CD4-positive, alpha-beta T cell treated with Interleukin-21 for 1 hour (primary cell): ENCODE measurements at regions not wholly inside any gene's neighbourhood (a gene's known extent, or its start where the extent isn't known, plus 50 kb on each side); places are given as distances from the start of the nearest gene placed in this dataset.

Experiments
- DNase-seq: peaks from one replicate; pipeline ENCODE4 v3.0.0-alpha.2; 2020

DNA sequence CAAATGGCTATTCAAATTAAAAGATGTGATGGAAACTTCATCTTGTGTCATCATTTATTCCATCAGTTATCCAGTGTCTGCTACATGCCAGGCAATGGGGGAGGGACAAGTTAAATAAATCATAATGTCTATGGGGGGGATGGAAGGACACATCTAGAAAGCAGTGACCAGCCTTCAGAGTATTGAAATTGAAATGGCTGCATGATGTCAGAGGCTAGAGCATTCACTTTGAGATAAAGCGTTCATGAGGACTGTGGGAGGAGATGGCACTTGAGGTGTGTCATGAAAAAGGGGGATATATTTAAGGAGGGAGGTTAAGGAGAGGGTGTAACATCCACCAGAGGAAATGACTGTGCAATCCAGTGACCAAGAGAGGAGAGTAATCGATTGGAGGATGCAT, 50.6 kb downstream of the SLIT2 start:
- DNase-seq: no peak

DNA sequence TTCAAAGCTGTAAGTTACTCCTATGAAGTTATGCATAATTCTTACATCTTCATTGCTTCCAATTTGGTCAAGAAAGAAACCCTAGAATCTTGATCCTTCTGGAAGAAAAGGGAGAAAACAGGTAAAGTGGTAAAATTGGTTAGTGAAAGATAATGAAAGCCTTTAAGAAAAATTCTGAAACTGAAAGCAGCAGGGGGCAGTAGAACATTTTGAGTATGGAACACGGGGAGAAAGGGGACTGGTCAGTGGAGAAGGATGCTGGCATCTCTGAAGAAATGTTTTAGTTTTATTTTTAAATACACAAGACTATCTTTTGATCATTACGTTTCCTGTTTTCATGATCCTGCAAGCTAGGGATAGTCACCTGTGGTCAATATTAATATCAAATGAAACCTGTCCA, 54.3 kb downstream of the SLIT2 start:
- DNase-seq: no peak

DNA sequence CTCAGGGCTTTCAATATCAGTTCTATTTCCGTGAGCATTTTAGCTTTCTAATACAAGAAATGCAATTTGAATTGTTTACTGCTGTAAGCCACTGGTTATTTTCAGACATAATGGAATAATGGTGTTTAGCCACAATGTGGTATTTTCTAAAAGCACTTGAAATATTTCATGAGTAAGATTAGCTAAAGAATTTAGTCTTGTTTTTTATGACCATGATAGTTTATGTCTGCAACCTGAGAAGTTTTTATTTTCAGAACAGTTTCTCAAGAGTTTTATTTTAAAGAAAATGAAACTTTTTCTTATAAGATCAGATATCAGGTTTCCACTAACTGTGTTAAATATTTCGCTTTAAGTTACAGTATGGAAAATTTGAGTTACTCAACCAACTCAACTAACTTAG, 60.2 kb downstream of the SLIT2 start:
- DNase-seq: no peak

DNA sequence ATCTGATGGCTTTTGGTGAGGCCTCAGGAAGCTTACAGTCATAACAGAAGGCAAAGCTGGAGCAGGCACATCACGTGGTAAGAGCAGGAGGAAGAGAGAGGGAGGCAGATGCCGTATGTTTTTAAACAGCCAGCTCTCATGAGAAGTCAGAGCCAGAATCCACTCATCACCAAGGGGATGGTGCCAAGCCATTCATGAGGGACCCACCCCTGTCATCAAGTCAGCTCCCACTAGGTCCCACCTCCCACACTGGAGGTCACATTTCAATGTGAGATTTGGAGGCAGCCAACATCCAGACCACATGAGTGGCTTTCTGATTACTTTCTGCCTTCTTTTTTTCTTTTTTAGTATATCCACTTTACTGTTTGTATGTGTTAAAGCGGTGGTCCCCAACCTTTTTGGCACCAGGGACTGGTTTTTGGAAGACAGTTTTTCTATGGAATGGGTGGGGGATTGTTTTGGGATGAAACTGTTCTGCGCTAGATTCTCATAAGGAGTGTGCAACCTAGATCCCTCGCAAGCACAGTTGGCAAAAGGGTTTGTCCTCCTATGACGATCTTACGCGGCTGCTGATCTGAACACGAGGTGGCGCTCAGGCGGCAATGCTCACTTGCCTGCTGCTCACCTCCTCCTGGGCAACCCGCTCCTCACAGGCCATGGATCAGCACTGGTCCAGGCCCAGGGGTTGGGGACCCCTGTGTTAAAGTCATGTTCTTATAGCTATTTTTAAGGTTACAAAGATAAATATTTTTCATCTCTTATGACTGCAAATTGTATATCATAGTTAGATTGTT, 61.7 kb downstream of the SLIT2 start:
- DNase-seq: no peak

DNA sequence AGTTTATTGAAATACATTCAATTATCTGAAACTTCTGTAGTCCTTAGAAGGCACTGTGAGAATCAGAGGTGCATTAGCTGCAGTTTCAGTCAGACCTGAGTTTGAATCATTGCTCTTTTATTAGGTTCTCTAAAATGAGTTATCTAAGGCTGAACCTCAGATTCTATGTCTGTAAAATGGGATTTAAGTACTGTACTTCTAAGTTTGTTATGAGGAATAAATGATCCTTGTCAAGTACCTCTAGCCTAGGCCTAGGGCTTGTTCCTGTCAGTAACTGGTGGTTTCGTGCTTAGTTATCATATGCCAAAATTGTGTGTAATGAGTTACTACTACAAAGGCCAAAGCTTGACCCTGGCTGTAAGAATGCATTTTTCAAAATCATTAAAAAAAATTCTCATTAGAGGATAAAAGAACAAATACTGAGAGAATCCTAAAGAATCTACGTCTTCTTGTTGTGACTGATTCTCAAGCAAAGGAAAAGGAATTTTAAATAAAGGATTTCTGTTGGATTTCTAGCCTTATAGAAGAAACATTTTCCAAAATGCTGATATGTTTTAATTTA, 65.8 kb downstream of the SLIT2 start:
- DNase-seq: no peak

DNA sequence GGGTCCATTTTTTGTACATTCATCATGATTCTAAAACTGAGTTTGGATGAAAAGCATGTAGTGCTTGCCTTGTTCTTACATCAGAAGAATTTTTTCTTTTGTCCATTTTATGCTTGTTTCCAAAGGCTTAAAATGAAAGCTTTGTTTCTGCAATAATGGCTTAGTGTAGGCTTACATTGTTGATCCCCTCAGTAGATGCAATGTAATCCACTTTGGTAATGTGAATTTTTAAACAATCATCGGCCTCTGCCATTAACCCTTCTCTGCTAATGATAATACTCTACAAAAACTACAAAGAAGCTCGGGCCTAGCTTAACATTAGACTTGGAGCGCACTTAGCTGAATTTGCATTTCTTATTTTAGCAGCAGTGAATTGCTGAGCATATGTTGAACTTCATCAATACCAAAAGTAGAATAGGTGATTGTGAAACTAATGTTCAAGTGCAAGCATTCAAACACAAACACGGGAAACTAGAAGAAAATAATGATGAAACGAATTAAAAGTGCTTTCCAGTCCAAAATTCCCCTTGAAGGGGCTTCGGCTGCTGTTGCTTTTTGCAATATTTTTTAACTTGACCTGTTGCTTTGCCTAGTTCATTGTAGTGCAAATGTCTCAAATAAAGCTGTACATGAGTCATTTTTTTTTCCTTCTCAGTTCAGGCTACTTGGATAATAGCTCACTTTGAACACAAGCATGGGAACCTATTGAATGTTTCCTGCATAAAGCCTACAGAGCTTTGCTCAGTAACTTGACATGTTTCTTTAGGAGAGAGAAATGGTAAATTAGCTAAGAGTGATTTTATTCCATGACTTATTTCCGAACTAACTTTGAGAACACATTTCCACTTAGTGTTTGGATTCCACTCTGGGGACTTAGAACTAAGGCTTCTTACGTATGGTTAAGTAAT, 66.5 kb downstream of the SLIT2 start:
- no peak for DNase-seq

DNA sequence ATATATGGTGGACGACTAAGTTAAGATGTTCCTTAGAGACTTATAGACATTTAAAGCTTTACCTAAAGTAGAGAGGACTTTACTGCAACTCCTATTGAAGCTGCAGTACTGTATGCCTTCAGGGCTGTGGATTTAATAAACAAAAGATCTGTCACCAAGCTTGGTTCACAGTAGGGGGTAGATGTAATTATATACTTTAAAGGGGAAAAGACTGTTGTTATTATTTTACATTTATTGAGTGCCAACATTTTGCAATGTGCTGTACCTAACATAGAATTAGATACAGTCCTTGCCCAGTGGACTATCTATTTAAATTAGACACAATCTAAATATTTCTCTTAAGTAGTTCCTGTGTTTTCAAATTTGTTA, 67.2 kb downstream of the SLIT2 start:
- DNase-seq: no peak

DNA sequence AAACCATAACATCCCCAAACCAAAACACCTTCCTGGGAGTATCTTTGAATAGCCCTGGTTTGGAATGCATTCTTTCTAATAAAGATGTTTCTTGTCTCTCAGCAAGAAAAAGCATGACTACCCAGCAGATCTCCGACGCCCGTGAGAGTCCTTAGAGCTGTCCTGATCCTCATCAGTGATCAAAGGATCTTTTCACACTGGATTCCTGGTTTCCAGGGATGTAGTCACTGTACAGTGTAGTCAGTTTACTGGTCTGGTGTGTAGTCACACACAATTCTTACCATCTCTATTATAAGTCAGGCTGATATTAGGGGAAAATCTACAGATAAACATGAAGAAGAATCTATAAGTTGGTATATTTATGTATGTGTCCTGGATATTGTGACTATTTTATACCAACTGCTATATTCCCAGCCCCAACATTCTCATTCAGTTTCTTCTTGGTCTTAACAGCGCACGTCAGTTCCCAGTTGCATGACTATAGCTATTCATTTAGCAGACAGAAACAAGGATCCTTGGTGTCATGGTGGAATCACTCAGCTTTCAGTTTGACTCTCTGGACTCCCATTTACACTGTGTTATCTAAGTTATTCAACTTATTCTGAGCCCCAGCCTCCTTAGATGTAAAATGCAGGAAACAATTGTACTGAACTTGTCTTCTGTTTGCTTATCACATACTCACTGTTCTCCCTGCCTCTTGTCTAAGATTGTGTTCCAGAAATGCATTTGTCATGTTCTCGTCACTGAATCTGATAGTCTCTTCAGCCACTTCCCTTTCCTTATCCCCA, 68.3 kb downstream of the SLIT2 start:
- DNase-seq: no peak

DNA sequence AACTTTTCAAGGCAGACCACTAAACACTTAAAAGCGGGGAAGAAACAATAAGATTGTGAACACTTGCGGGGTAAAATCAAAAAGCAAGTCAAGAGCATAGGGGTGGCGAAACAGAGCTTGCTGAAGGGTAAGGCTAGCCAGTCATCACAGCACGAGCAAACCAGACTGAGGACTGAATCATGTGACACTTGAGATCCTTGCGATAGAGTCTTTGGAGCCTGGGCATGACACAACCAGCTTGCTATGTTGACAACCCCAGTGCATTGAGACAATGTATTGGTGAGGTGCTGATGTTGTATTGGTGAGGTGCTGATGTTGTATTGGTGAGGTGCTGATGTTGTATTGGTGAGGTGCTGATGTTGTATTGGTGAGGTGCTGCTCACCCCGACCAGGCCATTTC, 72.3 kb downstream of the SLIT2 start:
- DNase-seq: no peak

DNA sequence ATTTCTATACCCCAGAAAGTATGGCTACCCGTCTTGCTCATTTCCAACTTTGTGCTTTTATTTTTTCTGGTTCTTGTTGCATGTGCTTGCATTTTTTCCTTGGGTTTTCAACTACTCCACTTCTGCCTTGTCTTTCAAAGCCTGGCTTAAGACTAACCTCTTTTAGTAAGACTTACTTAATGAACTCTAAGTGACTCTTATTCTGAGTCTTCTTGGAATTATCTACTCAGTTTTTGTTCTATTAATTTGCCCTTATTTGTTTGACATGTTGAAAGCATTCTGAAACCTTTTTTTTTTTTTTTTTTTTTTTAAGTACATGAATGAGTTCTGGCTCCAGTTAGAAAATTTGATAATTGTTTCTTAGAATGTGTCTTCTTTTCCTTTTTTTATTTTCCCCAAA, 74.8 kb downstream of the SLIT2 start:
- no peak for DNase-seq

DNA sequence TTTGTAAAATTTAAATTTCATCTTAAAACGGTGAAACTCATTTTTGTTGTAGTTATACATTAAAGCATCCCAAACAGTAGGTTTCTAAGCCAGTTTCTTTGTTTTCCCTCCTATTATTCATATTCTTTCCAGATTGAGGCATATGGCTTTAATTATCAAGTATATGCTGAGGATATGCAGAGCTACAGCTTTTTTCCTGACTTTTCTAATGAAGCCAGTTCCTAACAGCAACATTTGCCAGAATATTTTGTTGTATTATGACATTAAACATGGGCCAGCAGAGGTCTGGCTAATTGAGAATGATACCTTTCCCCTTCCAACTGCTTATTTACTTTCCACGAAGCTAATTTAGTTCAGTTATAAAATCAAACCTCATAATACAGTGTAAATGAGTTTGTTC, 75.3 kb downstream of the SLIT2 start:
- no peak for DNase-seq

DNA sequence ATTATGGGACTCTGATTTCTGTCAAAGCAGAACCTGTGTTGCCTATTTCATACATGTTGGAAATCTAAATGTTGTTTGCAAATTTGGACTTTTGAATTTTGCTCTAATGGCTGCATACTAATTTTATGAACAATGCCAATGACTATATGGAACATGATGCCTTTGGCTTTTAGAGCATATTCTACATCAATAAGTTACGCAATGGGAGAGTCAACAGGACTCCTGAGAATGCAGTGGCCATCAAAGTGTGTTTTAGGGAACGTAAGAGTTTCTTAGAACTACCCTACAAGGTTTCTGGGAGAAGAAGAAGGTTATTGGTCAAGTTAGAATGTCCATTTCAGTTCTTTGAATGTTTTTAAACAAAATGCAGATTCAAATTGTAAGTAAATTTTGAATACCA, 76.1 kb downstream of the SLIT2 start:
- no peak for DNase-seq

DNA sequence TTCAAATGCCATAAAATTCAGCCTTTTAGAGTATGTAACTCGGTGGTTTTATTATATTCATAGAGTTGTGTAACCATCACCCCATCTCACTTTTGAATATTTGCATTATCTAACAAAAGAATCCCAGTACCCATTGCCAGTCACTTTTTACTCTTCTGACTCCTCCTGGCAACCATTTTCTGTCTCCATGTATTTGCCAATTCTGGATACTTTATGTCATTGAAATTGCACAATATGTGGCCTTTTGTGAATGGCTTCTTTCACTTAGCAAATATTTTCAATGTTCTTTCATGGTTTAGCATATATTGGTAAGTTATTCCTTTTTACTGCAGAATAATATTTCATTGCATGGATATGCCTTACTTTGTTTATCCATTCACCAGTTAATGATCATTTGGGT, 79.9 kb downstream of the SLIT2 start:
- DNase-seq: no peak

DNA sequence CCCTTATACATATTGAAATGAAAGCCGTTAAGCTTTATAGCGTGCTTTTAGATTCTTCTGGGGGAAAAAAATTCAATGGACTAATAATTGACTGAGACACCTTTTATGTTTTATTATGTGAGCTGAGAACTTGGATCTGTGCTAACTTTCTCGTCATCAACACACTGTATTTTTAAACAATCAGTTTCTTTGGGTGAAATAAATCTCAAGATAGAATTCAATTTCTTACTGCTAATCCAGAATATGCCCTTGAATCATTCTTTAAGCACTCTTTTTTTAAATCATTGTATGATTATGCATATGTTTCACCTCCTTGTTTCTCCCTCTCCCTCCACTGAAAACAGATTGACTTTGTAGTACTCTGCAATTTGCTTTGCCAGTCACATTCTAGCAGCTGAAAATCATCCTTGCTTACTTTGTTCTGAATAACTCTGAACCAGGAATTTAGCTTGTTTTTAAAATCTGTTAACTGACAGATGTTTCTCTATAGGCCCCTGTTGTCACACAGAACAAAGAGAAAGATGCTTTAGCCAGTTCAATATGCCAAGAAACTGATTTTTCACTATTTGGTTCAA, 81.5 kb downstream of the SLIT2 start:
- DNase-seq: no peak

DNA sequence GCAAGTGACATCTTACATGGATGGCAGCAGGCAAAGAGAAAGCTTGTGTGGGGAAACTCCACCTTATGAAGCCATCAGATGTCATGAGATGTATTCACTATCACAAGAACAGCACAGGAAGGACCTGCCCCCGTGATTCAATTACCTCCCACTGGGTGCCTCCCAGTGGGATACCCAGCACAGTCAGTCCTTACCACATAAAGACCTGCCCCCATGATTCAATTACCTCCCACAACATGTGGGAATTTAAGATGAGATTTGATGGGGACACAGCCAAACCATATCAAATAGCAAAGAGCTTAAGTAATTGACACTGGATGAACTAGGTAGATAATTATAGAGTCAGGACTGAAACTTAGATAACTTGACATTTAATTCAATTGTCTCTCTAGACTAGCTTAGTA, 85.6 kb downstream of the SLIT2 start:
- DNase-seq: no peak

DNA sequence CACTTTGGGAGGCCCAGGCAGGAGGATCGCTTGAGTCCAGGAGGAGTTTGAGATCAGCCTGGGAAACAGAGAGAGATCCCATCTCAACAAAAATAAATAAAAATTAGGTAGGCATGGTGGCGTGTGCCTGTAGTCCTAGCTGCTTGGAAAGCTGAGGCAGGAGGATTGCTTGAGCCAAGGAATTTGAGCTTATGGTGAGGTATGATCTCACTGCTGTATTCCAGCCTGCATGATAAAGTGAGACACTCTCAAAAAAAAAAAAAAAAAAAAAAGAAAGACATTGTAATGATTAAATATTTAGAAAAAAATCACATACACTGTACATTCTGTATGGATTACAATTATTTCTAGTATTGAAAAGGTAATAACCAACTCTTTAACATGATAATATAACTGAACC, 87.1 kb downstream of the SLIT2 start:
- DNase-seq: no peak

DNA sequence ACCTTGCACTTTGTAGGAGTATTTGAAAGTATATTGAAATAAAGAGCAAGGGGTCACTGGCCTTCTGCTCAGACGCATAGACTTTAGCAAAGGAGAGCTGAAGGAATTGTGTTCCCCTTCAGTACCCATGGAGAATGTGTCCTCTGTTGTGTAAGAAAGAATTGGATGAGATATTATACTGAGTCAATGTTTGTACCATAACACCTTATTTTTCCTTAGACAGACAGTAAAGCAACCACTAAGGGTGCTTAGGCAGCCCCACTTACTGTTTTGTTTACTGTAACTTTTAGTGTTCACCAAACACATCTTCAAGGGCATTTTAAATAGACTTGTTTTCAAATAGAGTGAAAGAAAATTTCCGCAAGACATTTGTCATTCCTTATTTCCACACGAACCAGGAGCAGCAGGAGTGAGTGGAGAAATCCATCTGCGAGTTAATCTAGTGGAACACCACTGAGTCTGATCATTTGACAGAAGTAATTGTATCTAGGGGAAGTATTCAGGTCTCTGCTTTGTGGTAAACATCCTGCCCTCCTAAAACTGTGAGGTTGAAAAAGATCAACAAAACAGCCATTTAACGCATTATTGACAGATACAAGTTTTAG, 89.5 kb downstream of the SLIT2 start:
- DNase-seq: no peak

DNA sequence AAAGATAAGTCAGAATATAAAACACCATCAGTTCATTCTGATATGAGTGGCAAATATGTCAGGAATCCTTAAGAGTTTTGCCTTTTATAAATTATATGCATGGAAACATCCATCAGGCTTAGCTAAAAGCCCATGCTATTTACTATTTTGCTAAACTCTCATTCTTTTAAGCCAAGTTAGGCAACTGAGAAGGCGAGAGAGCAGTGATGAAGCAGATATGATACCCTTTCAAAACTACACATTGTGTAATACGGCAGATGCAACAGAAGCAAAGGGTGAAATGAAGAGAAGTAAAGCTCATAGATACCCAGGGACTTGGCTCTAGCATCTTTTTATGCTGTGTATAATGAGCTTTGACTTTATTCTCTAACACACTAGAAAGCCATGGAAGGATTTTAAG, 95.8 kb downstream of the SLIT2 start:
- no peak for DNase-seq

DNA sequence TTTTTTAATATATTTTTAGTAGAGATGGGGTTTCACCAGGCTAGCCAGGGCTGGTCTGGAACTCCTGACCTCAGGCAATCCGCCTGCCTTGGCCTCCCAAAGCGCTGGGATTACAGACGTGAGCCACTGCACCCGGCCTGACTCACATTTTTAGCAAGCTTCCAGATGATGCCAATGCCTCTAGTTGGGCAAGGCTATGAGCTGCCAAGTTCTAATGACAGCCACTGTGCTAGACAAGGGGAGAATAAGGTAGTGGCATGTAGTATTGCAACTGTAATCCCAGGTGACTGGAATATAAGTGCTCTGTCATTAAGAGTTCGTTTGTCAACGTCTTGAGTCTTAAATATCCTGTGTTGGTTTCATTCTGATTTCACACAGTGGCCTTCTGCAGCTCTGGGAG, 96.7 kb downstream of the SLIT2 start:
- no peak for DNase-seq

DNA sequence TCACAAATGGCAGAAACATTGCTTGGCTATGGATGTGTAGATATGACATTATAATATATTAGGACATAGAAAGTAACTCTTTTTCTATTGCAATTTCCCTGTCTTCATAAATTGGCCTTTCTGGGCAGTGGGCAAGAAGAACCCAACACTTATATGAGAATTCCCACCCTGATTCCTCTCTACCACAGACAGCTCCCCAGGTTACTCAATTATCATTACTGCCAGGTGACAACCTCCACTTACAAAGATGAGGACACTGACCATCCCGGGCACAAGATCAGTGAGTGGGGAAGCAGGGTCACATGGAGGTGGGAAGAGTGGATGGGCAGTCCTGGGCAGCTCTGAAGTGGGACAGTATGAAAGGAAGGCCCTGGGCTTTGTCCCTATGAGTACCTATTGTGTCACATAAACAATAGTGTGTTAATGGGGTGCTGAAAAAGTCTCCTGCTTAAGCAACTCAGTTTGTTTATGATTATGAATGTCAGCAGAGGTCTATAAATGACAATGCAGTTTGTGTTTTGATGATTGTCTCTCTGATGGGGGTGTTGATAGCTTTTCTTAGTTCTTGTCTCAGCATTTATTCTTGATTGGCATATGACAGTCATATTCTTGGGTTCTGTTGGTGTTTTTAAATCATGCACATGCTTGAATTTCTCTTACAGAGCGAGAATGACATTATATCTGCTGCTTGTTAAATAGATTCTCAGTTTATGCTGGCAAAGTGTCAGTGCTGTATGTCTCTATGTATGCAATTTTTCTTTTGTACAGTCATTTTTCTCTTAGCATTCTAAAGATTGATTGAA, 99.9 kb downstream of the SLIT2 start:
- no peak for DNase-seq

DNA sequence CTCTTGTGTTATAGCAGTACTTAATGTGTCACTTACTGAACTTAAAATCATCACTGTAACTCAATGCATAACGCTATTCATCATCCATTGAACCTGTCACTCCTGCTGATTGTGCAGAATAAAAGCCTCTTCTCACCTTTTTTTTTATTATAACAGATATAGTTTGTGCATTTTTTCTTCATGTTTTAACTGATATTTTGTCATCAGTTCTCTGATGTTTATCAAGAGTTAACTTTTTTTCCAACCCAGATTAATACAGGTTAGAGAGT, 100.4 kb downstream of the SLIT2 start:
- no peak for DNase-seq

DNA sequence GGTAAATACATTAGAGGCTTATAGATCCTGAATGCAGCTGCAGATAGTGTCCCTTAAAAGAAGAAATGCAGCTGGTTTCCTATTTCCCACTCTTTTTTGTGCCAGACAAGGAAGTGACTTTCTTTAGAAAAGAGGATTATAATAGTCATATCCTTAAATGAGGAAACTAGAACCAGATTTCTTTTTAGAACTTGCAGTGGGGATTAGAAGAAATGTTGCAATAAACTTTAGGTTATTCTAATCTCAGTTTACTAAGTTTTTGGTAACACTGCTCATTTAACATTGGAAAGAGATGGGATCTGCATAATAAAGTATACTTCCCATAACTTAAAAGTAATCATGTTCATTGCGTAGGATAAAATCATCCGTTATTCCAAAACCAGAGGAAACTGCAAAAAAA, 101.9 kb downstream of the SLIT2 start:
- DNase-seq: no peak
